ENCODE measurements at regions not wholly inside any gene's neighbourhood (a gene's known extent, or its start where the extent isn't known, plus 50 kb on each side); places are given as distances from the start of the nearest gene placed in this dataset.

- no peak for TF ChIP-seq CTCF (IDR thresholded peaks at IDR 0.05 in 4 of 5, conservative IDR thresholded peaks at IDR 0.05 in 1 of 5)
- TF ChIP-seq POLR2A (IDR thresholded peaks at IDR 0.05), result no peak
Observed at GRCh38 chr5:167999182-167999581, 292.3 kb upstream of the WWC1 start.

All from gastrocnemius medialis (tissue), 4 donors.